GM21367 (cell line): ENCODE measurements at regions not wholly inside any gene's neighbourhood (a gene's known extent, or its start where the extent isn't known, plus 50 kb on each side); places are given as distances from the start of the nearest gene placed in this dataset.
"Not testable (repeated sequence)": the region's sequence is repeated elsewhere in the genome, so short reads cannot be mapped to it uniquely, and the experiment has no call there.

ENCODE experiments used
- ATAC-seq: cut with Tn5 transposase; IDR thresholded peaks from one replicate; pipeline ENCODE4 v1.9.1; 2021; ENCODE audit not compliant: unreplicated experiment

- ATAC-seq: no peak
These were observed 552.8 kb downstream of the ANKRD7 start for GRCh38 chr7:118777308-118777707.

DNA sequence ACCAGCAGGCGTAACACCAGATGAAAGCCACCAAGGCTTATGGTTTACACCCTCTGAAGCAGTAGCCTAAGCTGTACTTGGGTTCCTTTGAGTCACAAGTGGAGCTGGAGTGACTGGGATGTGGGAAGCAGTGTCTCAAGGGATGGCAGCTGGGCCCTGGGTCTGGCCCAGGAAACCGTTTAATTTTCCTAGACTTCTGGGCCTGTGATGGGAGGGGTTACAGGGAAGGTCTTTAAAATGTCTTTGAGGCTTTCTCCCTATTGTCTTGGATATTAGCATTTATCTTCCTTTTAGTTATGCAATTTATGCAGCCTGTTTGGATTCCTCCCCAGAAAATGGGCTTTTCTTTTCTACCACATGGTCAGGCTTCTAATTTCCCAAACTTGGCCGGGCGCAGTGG is 568.2 kb downstream of the ANKRD7 start:
- ATAC-seq: no peak

- ATAC-seq: no peak
These were observed 569.1 kb downstream of the ANKRD7 start for GRCh38 chr7:118793582-118793981.

- ATAC-seq: no peak
These were observed 569.9 kb downstream of the ANKRD7 start for GRCh38 chr7:118794419-118794818.

GRCh38 chr7:118801366-118801765 is 576.9 kb downstream of the ANKRD7 start:
- no peak for ATAC-seq

GRCh38 chr7:118802726-118803125 is 578.2 kb downstream of the ANKRD7 start:
- no peak for ATAC-seq

GRCh38 chr7:118826246-118826645 is 601.7 kb downstream of the ANKRD7 start:
- ATAC-seq: no peak

- ATAC-seq: peak; percentile 91
These were observed 612.4 kb downstream of the ANKRD7 start for GRCh38 chr7:118836933-118837332.

DNA sequence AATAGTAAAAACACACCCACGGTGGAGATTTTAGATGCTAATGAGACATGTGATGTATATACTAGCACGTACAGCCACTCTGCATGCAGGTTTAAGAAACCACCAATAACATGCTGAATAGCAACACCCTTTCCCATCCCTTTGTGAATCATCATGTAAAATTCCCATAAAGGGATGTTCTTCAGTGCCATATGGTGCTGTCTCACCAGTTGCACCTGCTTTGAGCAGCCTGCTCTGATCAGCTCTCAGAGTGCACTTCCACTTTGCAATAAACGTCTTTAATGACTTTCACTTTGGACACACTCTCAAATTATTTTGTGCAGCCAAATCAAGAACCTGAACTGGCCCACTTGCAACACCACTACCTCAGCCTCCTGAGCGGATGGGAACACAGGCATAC is 615.0 kb downstream of the ANKRD7 start:
- ATAC-seq: no peak

DNA sequence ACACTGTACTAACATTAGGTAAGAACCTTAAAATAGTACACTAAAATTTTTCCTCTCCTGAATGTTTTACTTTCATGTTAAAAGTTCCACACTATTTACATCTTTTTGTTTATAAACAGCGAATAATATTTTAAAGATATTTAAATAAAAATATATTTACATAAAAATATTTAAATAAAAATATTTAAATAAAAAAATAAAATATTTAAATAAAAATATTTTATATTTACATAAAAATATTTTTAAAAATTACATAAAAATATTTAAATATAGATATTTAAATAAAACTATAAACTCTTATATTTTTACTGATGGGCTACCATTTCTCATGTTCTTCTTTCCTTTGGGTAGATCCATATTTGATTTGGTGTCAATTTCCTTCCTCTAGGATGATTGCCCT is 619.0 kb downstream of the ANKRD7 start:
- ATAC-seq: no peak

- ATAC-seq: no peak
These were observed 620.2 kb downstream of the ANKRD7 start for GRCh38 chr7:118844748-118845147.

DNA sequence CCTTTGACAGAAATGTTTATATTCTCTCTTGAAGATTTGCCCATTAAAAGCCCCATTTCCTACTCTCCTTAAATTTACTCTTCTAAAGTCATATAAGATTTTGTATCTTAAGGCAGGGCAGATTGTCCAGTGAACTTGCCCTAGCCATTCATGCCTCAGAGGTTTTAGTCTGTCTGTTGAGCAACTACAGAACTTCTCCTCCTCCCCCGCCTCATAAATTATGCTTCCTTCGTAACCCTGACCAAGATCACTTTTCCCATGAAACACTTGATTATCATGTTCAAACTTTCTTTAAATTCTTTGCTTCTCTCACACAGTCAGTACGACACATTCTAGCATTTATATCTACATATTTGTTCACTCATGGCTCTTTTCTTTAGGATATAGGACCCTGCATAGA is 621.3 kb downstream of the ANKRD7 start:
- ATAC-seq: no peak

GRCh38 chr7:118846977-118847376 is 622.5 kb downstream of the ANKRD7 start:
- ATAC-seq: no peak

DNA sequence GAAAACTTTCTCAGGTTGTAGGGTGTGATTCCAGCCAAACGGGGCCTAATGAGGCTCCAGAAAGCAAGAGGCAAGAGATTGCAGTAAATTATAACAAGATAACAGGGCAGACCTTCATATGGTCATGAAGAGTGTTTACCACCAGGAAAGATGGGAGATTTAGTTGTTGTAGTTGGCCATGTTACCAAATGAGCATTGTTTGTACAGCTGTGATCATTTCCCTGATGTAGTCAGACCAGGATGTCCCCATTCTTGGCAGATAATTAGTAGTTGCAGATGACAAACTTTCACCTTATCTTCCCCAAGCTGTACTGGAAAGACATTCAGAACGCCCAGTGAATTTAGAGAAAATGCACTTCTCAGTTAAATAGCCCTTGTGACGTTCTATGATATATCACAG is 630.8 kb downstream of the ANKRD7 start:
- no peak for ATAC-seq

DNA sequence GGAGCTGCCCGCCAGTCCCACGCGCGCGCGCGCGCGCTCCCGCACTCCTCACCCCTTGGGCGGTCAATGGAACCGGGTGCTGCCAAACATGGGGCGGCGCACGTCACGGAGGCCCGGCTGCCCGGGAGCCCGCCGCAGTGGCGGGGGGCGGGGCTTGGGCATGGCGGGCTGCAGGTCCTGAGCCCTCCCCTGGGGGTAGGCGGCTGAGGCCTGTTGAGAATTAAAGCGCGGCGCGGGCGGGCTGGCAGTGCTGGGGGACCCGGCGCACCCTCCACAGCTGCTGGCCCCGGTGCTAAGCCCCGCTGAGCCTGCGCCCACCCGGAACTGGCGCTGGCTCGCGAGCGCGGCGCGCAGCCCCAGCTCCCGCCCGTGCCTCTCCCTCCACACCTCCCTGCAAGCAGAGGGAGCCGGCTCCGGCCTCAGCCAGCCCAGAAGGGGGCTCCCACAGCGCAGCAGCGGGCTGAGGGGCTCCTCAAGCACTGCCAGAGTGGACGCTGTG is 634.2 kb downstream of the ANKRD7 start:
- peak; percentile 78 for ATAC-seq

GRCh38 chr7:118861581-118861980 is 637.1 kb downstream of the ANKRD7 start:
- no peak for ATAC-seq

DNA sequence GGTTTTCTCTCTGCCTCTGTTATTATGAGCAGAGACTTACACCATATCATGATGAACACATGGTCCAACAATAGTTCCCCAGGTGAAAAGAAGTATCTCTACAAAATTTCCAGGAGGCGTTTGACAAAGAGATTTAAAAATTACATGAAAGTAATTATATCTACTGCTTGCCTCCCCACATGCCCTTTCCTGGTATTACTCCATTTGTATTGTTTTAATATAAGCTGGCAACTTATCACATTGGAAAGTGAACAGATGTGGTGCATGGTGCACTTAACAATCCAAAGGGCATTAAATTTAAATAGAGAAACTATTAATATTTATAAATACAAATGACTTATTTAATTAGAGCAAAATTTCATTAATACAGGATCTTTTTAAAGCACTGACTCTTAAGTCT is 638.2 kb downstream of the ANKRD7 start:
- no peak for ATAC-seq

DNA sequence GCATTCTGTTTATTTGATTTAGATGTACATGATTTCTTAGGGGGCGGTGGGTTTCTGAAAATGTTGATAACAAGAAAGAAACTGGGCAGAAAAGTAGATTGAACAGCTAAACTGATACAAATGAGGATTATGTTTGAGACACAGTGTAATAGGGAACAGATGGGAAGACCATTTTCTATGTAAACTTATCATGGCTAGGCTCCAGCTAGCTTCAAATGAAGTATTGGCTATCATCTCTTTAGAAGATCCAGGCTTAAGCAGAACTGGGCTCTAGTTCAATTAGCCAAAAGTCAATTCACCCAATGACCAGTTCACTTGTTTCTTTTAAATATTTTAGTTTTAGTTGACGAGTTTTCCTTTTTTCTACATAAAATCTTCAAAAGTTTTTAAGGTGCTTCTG is 639.5 kb downstream of the ANKRD7 start:
- ATAC-seq: no peak

DNA sequence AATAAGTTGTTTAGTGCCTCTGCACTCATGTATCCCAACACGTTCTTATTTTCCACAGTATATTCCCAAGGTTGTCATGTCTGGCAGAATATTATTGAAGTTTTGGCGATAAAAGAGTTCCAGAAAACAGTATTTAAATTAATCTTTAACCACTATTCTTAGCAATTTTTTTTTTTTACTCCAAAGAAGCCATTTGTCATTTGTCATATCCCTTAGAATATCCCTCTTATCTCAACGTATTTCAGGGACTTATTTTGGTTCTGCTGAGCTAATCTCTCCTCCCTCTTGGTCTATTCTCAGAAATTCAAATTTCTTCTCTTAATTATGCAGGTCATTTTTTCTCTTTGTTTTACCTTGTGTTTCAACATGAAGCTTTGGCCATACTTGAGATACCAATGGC is 643.4 kb downstream of the ANKRD7 start:
- ATAC-seq: no peak

- not testable (repeated sequence) for ATAC-seq
These were observed 644.6 kb downstream of the ANKRD7 start for GRCh38 chr7:118869141-118869540.

- no peak for ATAC-seq
These were observed 645.7 kb downstream of the ANKRD7 start for GRCh38 chr7:118870187-118870586.

- no peak for ATAC-seq
These were observed 648.1 kb downstream of the ANKRD7 start for GRCh38 chr7:118872568-118872967.

DNA sequence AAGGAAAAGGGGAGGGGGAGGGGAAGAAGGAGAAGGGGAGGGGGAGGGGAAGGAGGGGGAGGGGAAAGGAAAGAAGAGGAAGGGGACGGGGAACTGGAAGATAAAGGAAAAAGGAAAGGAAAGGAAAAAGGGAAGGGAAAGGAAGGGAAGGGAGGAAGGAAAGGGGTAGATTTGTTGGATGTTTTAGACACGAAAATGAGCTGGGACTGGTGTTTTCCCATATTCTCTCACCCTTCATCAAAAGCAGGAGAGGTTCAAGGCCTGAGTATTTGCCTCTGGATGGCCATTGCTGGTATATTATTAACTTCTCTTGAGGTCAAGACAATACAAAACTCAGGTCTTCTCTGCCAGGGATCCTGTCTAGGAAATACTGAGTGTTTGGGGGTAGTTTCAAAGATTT is 652.7 kb downstream of the ANKRD7 start:
- ATAC-seq: no peak

DNA sequence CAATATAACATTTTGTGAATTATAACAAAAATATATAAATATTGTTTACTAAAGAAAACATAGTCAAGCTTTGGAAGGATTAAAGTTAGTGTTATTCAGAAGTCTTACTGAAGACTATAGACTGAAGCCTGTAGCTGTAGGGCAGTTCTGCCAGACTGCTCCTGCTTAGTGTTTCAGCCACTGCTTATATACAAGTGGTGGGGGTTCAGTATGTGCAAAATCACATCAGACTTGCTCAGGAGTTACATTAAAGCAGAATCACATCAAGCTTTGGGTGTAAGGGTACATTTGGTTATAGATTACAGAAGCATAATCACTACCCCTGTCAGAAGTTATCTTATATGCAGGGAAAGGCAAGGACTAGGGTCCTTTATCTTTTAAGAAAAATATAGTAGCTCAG is 653.8 kb downstream of the ANKRD7 start:
- ATAC-seq: no peak
